ENCODE measurements at regions not wholly inside any gene's neighbourhood (a gene's known extent, or its start where the extent isn't known, plus 50 kb on each side); places are given as distances from the start of the nearest gene placed in this dataset.

- DNase-seq (ENCODE audit: low read depth in 2 of 2), result no peak
These were observed 112.6 kb downstream of the CDC5L start for GRCh38 chr6:44500074-44500473.

- no peak for DNase-seq (ENCODE audit: low read depth in 2 of 2)
These were observed 116.0 kb downstream of the CDC5L start for GRCh38 chr6:44503471-44503870.

- no peak for DNase-seq (ENCODE audit: low read depth in 2 of 2)
These were observed 116.8 kb downstream of the CDC5L start for GRCh38 chr6:44504301-44504791.

- no peak for DNase-seq (ENCODE audit: low read depth in 2 of 2)
These were observed 118.2 kb downstream of the CDC5L start for GRCh38 chr6:44505751-44506150.

GRCh38 chr6:44507014-44507413 lies 119.5 kb downstream of the CDC5L start:
- no peak for DNase-seq (ENCODE audit: low read depth in 2 of 2)

GRCh38 chr6:44508646-44509045 lies 121.1 kb downstream of the CDC5L start:
- no peak for DNase-seq (ENCODE audit: low read depth in 2 of 2)

GRCh38 chr6:44511126-44511525 lies 123.6 kb downstream of the CDC5L start:
- no peak for DNase-seq (ENCODE audit: low read depth in 2 of 2)

- DNase-seq (ENCODE audit: low read depth in 2 of 2), result no peak
These were observed 125.6 kb downstream of the CDC5L start for GRCh38 chr6:44512868-44513741.

- no peak for DNase-seq (ENCODE audit: low read depth in 2 of 2)
These were observed 126.6 kb downstream of the CDC5L start for GRCh38 chr6:44514085-44514484.

- no peak for DNase-seq (ENCODE audit: low read depth in 2 of 2)
These were observed 127.2 kb downstream of the CDC5L start for GRCh38 chr6:44514576-44515193.

- DNase-seq (ENCODE audit: low read depth in 2 of 2), result no peak
These were observed 135.4 kb downstream of the CDC5L start for GRCh38 chr6:44522871-44523270.

GRCh38 chr6:44524476-44525227 lies 137.1 kb downstream of the CDC5L start:
- DNase-seq (ENCODE audit: low read depth in 2 of 2), result no peak

- DNase-seq (ENCODE audit: low read depth in 2 of 2), result no peak
These were observed 138.3 kb downstream of the CDC5L start for GRCh38 chr6:44525761-44526351.

GRCh38 chr6:44527181-44527580 lies 139.7 kb downstream of the CDC5L start:
- DNase-seq (ENCODE audit: low read depth in 2 of 2), result no peak

- no peak for DNase-seq (ENCODE audit: low read depth in 2 of 2)
These were observed 140.3 kb downstream of the CDC5L start for GRCh38 chr6:44527583-44528369.

GRCh38 chr6:44528370-44528644 lies 140.8 kb downstream of the CDC5L start:
- DNase-seq (ENCODE audit: low read depth in 2 of 2), result no peak

- DNase-seq (ENCODE audit: low read depth in 2 of 2), result no peak
These were observed 141.2 kb downstream of the CDC5L start for GRCh38 chr6:44528716-44529115.

GRCh38 chr6:44529146-44529905 lies 141.8 kb downstream of the CDC5L start:
- no peak for DNase-seq (ENCODE audit: low read depth in 2 of 2)

- DNase-seq (ENCODE audit: low read depth in 2 of 2), result no peak
These were observed 142.9 kb downstream of the CDC5L start for GRCh38 chr6:44530209-44530909.

GRCh38 chr6:44530910-44531234 lies 143.4 kb downstream of the CDC5L start:
- DNase-seq (ENCODE audit: low read depth in 2 of 2), result no peak

Measured in activated CD8-positive, alpha-beta memory T cell treated with anti-CD3 and anti-CD28 coated beads for 4 hours (primary cell).